ENCODE measurements at regions not wholly inside any gene's neighbourhood (a gene's known extent, or its start where the extent isn't known, plus 50 kb on each side); places are given as distances from the start of the nearest gene placed in this dataset.

GRCh38 chr9:129476821-129477611 lies 143.9 kb downstream of the C9orf50 start:
- TF ChIP-seq, protein P1, sequence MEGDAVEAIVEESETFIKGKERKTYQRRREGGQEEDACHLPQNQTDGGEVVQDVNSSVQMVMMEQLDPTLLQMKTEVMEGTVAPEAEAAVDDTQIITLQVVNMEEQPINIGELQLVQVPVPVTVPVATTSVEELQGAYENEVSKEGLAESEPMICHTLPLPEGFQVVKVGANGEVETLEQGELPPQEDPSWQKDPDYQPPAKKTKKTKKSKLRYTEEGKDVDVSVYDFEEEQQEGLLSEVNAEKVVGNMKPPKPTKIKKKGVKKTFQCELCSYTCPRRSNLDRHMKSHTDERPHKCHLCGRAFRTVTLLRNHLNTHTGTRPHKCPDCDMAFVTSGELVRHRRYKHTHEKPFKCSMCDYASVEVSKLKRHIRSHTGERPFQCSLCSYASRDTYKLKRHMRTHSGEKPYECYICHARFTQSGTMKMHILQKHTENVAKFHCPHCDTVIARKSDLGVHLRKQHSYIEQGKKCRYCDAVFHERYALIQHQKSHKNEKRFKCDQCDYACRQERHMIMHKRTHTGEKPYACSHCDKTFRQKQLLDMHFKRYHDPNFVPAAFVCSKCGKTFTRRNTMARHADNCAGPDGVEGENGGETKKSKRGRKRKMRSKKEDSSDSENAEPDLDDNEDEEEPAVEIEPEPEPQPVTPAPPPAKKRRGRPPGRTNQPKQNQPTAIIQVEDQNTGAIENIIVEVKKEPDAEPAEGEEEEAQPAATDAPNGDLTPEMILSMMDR (IDR thresholded peaks at IDR 0.05; ENCODE audit: low read length, missing control alignments), result no peak
- H3K4me3 ChIP-seq (replicated peaks; ENCODE audit: low read depth, low read length), result no peak overlapping the region
- no peak for DNase-seq (ENCODE audit: low read depth)

- no peak overlapping the region for H3K4me3 ChIP-seq (replicated peaks; ENCODE audit: low read depth, low read length)
- TF ChIP-seq, protein P1 (IDR thresholded peaks at IDR 0.05; ENCODE audit: low read length, missing control alignments), result no peak
- DNase-seq (ENCODE audit: low read depth), result no peak
These were observed 146.0 kb downstream of the C9orf50 start for GRCh38 chr9:129474740-129475404.

GRCh38 chr9:129473523-129474244 lies 147.2 kb downstream of the C9orf50 start:
- H3K4me3 ChIP-seq (replicated peaks; ENCODE audit: low read depth, low read length), result no peak overlapping the region
- TF ChIP-seq, protein P1 (IDR thresholded peaks at IDR 0.05; ENCODE audit: low read length, missing control alignments), result no peak
- DNase-seq (ENCODE audit: low read depth), result peak; percentile 71

GRCh38 chr9:129472651-129473102 lies 148.2 kb downstream of the C9orf50 start:
- DNase-seq (ENCODE audit: low read depth), result no peak
- H3K4me3 ChIP-seq (replicated peaks; ENCODE audit: low read depth, low read length), result no peak overlapping the region
- TF ChIP-seq, protein P1 (IDR thresholded peaks at IDR 0.05; ENCODE audit: low read length, missing control alignments), result no peak

- TF ChIP-seq, protein P1 (IDR thresholded peaks at IDR 0.05; ENCODE audit: low read length, missing control alignments), result no peak
These were observed 149.5 kb downstream of the C9orf50 start for GRCh38 chr9:129471201-129472019.

GRCh38 chr9:129469988-129470316 lies 150.9 kb downstream of the C9orf50 start:
- TF ChIP-seq, protein P1 (IDR thresholded peaks at IDR 0.05; ENCODE audit: low read length, missing control alignments), result no peak
- no peak for DNase-seq (ENCODE audit: low read depth)
- H3K4me3 ChIP-seq (replicated peaks; ENCODE audit: low read depth, low read length), result no peak overlapping the region

More at GRCh38 chr9:129471201-129472019, 149.5 kb downstream of the C9orf50 start:
- no peak for DNase-seq (ENCODE audit: low read depth)
- H3K4me3 ChIP-seq (replicated peaks; ENCODE audit: low read depth, low read length), result no peak overlapping the region
